Caco-2 (cell line): ENCODE measurements at regions not wholly inside any gene's neighbourhood (a gene's known extent, or its start where the extent isn't known, plus 50 kb on each side); places are given as distances from the start of the nearest gene placed in this dataset.

Experiments
- BruUV-seq: library from RNA; stranded (reverse); fragments of 400-500 nt; replicated peaks from 2 replicates; lab custom pipeline; 2021; lab: Mats Ljungman, UMichigan
- CTCF ChIA-PET: fragments of 300-600 bp; sonication (Branson Sonifier 250); formaldehyde crosslinking; loops from one replicate; lab custom pipeline; 2022; ENCODE audit warnings: antibody characterized with exemption; lab: Charles Lee
- POLR2A ChIA-PET: fragments of 300-600 bp; sonication (Branson Sonifier 250); formaldehyde crosslinking; loops from one replicate; lab custom pipeline; 2022; ENCODE audit warnings: antibody characterized with exemption; lab: Charles Lee
- DNase-seq, 2 experiments: peaks; one replicate each; pipeline versions ENCODE4 v3.0.0 to v3.0.0-alpha.2; 2020 to 2022
- H3K27me3 ChIP-seq: replicated peaks from 2 replicates; pipeline ENCODE4 v1.6.0; 2011; ENCODE audit warnings: low read length; ENCODE audit not compliant: control insufficient read depth, insufficient read depth
- H3K36me3 ChIP-seq: 2 replicates; pipeline ENCODE4 v1.5.1; 2011; ENCODE audit warnings: low read length; ENCODE audit not compliant: control insufficient read depth, insufficient read depth
- H3K4me1 ChIP-seq: fragments of 250-450 bp; sonication (Bioruptor Pico); 2 replicates; pipeline ENCODE4 v1.5.1; 2020; ENCODE audit warnings: mild to moderate bottlenecking
- H3K4me3 ChIP-seq: 2 replicates; pipeline ENCODE4 v1.5.1; 2011; ENCODE audit warnings: low read depth, mild to moderate bottlenecking, control low read depth, low read length
- H3K9me3 ChIP-seq: fragments of 250-450 bp; sonication (Bioruptor Pico); 2 replicates; pipeline ENCODE4 v1.5.1; 2020; ENCODE audit warnings: mild to moderate bottlenecking, moderate library complexity
- H3K27ac Mint-ChIP-seq: one replicate; pipeline ENCODE4 v1.8.0; 2022; ENCODE audit warnings: mixed read lengths; ENCODE audit not compliant: unreplicated experiment
- H3K27me3 Mint-ChIP-seq: one replicate; pipeline ENCODE4 v1.8.0; 2022; ENCODE audit warnings: mixed read lengths; ENCODE audit not compliant: insufficient read depth, unreplicated experiment
- H3K36me3 Mint-ChIP-seq: one replicate; pipeline ENCODE4 v1.8.0; 2022; ENCODE audit warnings: mild to moderate bottlenecking, mixed read lengths; ENCODE audit not compliant: insufficient read depth, unreplicated experiment
- H3K4me1 Mint-ChIP-seq: one replicate; pipeline ENCODE4 v1.8.0; 2022; ENCODE audit warnings: low read depth, mixed read lengths; ENCODE audit not compliant: unreplicated experiment
- H3K4me3 Mint-ChIP-seq: one replicate; pipeline ENCODE4 v1.8.0; 2022; ENCODE audit warnings: mild to moderate bottlenecking, moderate library complexity, mixed read lengths; ENCODE audit not compliant: unreplicated experiment
- H3K9me3 Mint-ChIP-seq: one replicate; pipeline ENCODE4 v1.8.0; 2022; ENCODE audit warnings: mixed read lengths; ENCODE audit not compliant: unreplicated experiment
- CTCF ChIP-seq, 2 experiments: fragments of 200-600 bp in 1 of 2; IDR thresholded peaks; 1 replicate in 1 of 2; 2 replicates in 1 of 2; pipeline versions ENCODE4 v1.5.1 to v1.8.0; 2011 to 2022; ENCODE audit warnings: antibody characterized with exemption in 1 of 2, control low read depth in 1 of 2, inconsistent platforms in 1 of 2, low read depth in 1 of 2, low read length in 1 of 2, mild to moderate bottlenecking in 1 of 2, moderate library complexity in 1 of 2; ENCODE audit not compliant: insufficient read depth in 1 of 2, severe bottlenecking in 1 of 2, unreplicated experiment in 1 of 2
- intact Hi-C: fragments of 100-400 bp; cut with micrococcal nuclease; formaldehyde crosslinking; loops from one replicate; pipeline ENCODE4 v1.10.0; 2022; ENCODE audit not compliant: unreplicated experiment

- ChIA-PET POLR2A (no interaction called here), CTCF (no interaction called here)
- Mint-ChIP-seq H3K4me1 (peaks cover 11% of the 10 kb centered on the region), H3K9me3 (no peaks in the 10 kb centered on the region), H3K27me3 (no peaks in the 10 kb centered on the region), H3K4me3 (no peak overlapping the region), H3K36me3 (no peaks in the 10 kb centered on the region), H3K27ac (no peak overlapping the region)
- Histone ChIP-seq H3K4me3 (no peak overlapping the region), H3K9me3 (no peaks in the 10 kb centered on the region), H3K27me3 (no peaks in the 10 kb centered on the region), H3K36me3 (no peaks in the 10 kb centered on the region), H3K4me1 (peaks cover 21% of the 10 kb centered on the region)
- DNase-seq, result no peak
- intact Hi-C loops, result no loop called here
- no TSS peak for BruUV-seq
- no peak for TF ChIP-seq CTCF (IDR thresholded peaks at IDR 0.05; ENCODE audit: insufficient read depth in 1 of 2, low read depth in 1 of 2, low read length in 1 of 2, severe bottlenecking in 1 of 2, unreplicated experiment in 1 of 2)
These were observed 552.1 kb downstream of the DNAJB9 start for GRCh38 chr7:109121599-109122300.

GRCh38 chr7:109125001-109125400, 555.3 kb downstream of the DNAJB9 start:
- peaks cover 9% of the 10 kb centered on the region for H3K9me3 Mint-ChIP-seq
- no peak for TF ChIP-seq CTCF (IDR thresholded peaks at IDR 0.05; ENCODE audit: insufficient read depth in 1 of 2, low read depth in 1 of 2, low read length in 1 of 2, severe bottlenecking in 1 of 2, unreplicated experiment in 1 of 2)
- DNase-seq, result peak in 1 of 2 experiments; percentile 15
- Histone ChIP-seq H3K4me1 (peaks cover 21% of the 10 kb centered on the region), H3K4me3 (no peak overlapping the region), H3K9me3 (no peaks in the 10 kb centered on the region), H3K36me3 (no peaks in the 10 kb centered on the region), H3K27me3 (no peaks in the 10 kb centered on the region)
- ChIA-PET CTCF (no interaction called here), POLR2A (no interaction called here)
- intact Hi-C loops, result no loop called here
- H3K27me3 Mint-ChIP-seq, result no peaks in the 10 kb centered on the region
- H3K4me3 Mint-ChIP-seq, result peak overlapping the region; percentile 4
- H3K4me1 Mint-ChIP-seq, result peaks cover 11% of the 10 kb centered on the region
- BruUV-seq, result no TSS peak
- no peaks in the 10 kb centered on the region for H3K36me3 Mint-ChIP-seq
- no peak overlapping the region for H3K27ac Mint-ChIP-seq

GRCh38 chr7:109126404-109127050, 556.9 kb downstream of the DNAJB9 start:
- BruUV-seq, result no TSS peak
- ChIA-PET CTCF (no interaction called here), POLR2A (no interaction called here)
- H3K27ac Mint-ChIP-seq, result no peak overlapping the region
- TF ChIP-seq CTCF (IDR thresholded peaks at IDR 0.05; ENCODE audit: insufficient read depth in 1 of 2, low read depth in 1 of 2, low read length in 1 of 2, severe bottlenecking in 1 of 2, unreplicated experiment in 1 of 2), result no peak
- H3K27me3 Mint-ChIP-seq, result no peaks in the 10 kb centered on the region
- peaks cover 11% of the 10 kb centered on the region for H3K4me1 Mint-ChIP-seq
- Histone ChIP-seq H3K27me3 (no peaks in the 10 kb centered on the region), H3K36me3 (no peaks in the 10 kb centered on the region), H3K4me1 (peaks cover 21% of the 10 kb centered on the region), H3K4me3 (no peak overlapping the region), H3K9me3 (no peaks in the 10 kb centered on the region)
- H3K9me3 Mint-ChIP-seq, result peaks cover 9% of the 10 kb centered on the region
- H3K4me3 Mint-ChIP-seq, result no peak overlapping the region
- no peaks in the 10 kb centered on the region for H3K36me3 Mint-ChIP-seq
- no peak for DNase-seq
- intact Hi-C loops, result no loop called here
